Astrocyte (in vitro differentiated cells and primary cell): ENCODE measurements at regions not wholly inside any gene's neighbourhood (a gene's known extent, or its start where the extent isn't known, plus 50 kb on each side); places are given as distances from the start of the nearest gene placed in this dataset.

Source experiments
- CTCF ChIP-seq: IDR thresholded peaks from 2 replicates; pipeline ENCODE4 v1.5.1; 2011; ENCODE audit warnings: low read depth, mild to moderate bottlenecking, inconsistent platforms, low read length, moderate library complexity; ENCODE audit not compliant: insufficient read depth
- EZH2 ChIP-seq: IDR thresholded peaks from 2 replicates; pipeline ENCODE4 v1.6.1; 2012; ENCODE audit warnings: mild to moderate bottlenecking, low read length, inconsistent platforms; ENCODE audit not compliant: insufficient read depth

GRCh38 chr15:69505956-69506556 lies 53.4 kb downstream of the RPLP1 start:
- TF ChIP-seq CTCF (no peak), EZH2 (no peak)
